ENCODE measurements at regions not wholly inside any gene's neighbourhood (a gene's known extent, or its start where the extent isn't known, plus 50 kb on each side); places are given as distances from the start of the nearest gene placed in this dataset.

DNA sequence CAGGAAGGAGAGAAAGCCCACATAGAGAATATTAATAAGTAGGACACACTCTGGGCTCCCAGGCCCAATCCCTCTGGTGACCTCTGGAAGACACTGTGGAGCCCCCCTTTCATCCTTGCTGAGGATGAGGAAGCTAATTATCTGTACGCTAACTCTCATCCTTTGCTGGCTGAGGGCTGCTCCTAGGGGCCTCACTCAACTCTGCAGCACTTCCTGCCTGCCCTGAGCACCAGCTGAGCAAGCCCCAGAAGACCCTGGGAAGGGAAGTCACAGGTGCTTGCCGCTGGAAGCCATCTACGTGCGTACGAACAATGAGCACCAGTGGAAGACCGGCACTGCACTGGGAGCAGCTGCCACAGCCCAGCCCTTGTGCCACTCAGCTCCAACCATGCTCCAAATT lies 145.8 kb upstream of the CDH5 start:
- TF ChIP-seq EZH2 (IDR thresholded peaks at IDR 0.05) (no peak), POLR2AphosphoS5 (IDR thresholded peaks at IDR 0.05; ENCODE audit: borderline replicate concordance, low read depth, low read length) (no peak)
